ENCODE measurements at regions not wholly inside any gene's neighbourhood (a gene's known extent, or its start where the extent isn't known, plus 50 kb on each side); places are given as distances from the start of the nearest gene placed in this dataset.
"Not testable (repeated sequence)": the region's sequence is repeated elsewhere in the genome, so short reads cannot be mapped to it uniquely, and the experiment has no call there.

GRCh38 chr20:12145951-12146350, 228.3 kb downstream of the BTBD3 start:
- TF ChIP-seq, protein P1, sequence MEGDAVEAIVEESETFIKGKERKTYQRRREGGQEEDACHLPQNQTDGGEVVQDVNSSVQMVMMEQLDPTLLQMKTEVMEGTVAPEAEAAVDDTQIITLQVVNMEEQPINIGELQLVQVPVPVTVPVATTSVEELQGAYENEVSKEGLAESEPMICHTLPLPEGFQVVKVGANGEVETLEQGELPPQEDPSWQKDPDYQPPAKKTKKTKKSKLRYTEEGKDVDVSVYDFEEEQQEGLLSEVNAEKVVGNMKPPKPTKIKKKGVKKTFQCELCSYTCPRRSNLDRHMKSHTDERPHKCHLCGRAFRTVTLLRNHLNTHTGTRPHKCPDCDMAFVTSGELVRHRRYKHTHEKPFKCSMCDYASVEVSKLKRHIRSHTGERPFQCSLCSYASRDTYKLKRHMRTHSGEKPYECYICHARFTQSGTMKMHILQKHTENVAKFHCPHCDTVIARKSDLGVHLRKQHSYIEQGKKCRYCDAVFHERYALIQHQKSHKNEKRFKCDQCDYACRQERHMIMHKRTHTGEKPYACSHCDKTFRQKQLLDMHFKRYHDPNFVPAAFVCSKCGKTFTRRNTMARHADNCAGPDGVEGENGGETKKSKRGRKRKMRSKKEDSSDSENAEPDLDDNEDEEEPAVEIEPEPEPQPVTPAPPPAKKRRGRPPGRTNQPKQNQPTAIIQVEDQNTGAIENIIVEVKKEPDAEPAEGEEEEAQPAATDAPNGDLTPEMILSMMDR (IDR thresholded peaks at IDR 0.05) = not testable (repeated sequence)
- TF ChIP-seq EZH2 (IDR thresholded peaks at IDR 0.05) = not testable (repeated sequence)
